Gastroesophageal sphincter (tissue), 4 donors: ENCODE measurements at regions not wholly inside any gene's neighbourhood (a gene's known extent, or its start where the extent isn't known, plus 50 kb on each side); places are given as distances from the start of the nearest gene placed in this dataset.

ENCODE experiments used
- ATAC-seq: fragments of 150-250 bp; one replicate; pipeline ENCODE4 v1.9.1; 2016; ENCODE audit warnings: mild to moderate bottlenecking, moderate library complexity
- H3K27ac ChIP-seq, 4 donors: fragments of 200-600 bp; sonication (generic) in 3 of 4; 1 replicate in 3 of 4; 2 replicates in 1 of 4; pipeline ENCODE4 v1.5.1; 2016 to 2019
- H3K27me3 ChIP-seq: fragments of 200-600 bp; sonication (generic); one replicate; pipeline ENCODE4 v1.5.1; 2019
- H3K36me3 ChIP-seq, 2 donors: fragments of 200-600 bp; sonication (generic); one replicate each; pipeline ENCODE4 v1.5.1; 2019; ENCODE audit warnings: control low read depth in 1 of 2
- H3K4me1 ChIP-seq, 3 donors: fragments of 200-600 bp; sonication (generic); 1 replicate in 2 of 3; 2 replicates in 1 of 3; pipeline ENCODE4 v1.5.1; 2016 to 2019; ENCODE audit warnings: control low read depth in 2 of 3
- H3K4me3 ChIP-seq, 2 donors: fragments of 200-600 bp; sonication (generic); one replicate each; pipeline ENCODE4 v1.5.1; 2019; ENCODE audit warnings: mild to moderate bottlenecking in 1 of 2, moderate library complexity in 1 of 2
- H3K9me3 ChIP-seq, 3 donors: fragments of 200-600 bp; sonication (generic); one replicate each; pipeline ENCODE4 v1.5.1; 2017 to 2019; ENCODE audit warnings: control low read depth in 2 of 3
- EP300 ChIP-seq: sonication (generic); formaldehyde crosslinking; IDR thresholded peaks from one replicate; pipeline ENCODE4 v1.6.1; 2017; ENCODE audit warnings: antibody characterized with exemption, mild to moderate bottlenecking
- POLR2A ChIP-seq, 2 donors: fragments of 450-650 bp; IDR thresholded peaks; one replicate each; pipeline ENCODE4 v1.6.1; 2017; ENCODE audit warnings: antibody characterized with exemption in 2 of 2, mild to moderate bottlenecking in 2 of 2, moderate library complexity in 1 of 2
- POLR2AphosphoS5 ChIP-seq: sonication (generic); formaldehyde crosslinking; IDR thresholded peaks from one replicate; pipeline ENCODE4 v1.6.1; 2017; ENCODE audit warnings: antibody characterized with exemption
- WGBS, 2 donors: methylation state at CpG; one replicate each; pipeline ENCODE4 v1.1.5; 2018; ENCODE audit warnings: low coverage in 1 of 2; 5-methylcytosine and 5-hydroxymethylcytosine counted together
- TF ChIP-seq, protein P1 (sequence below), 4 experiments: fragments of 200-600 bp in 2 of 4; fragments of 450-650 bp in 2 of 4; sonication (generic) in 1 of 4; IDR thresholded peaks; one replicate each; pipeline ENCODE4 v1.5.1; 2017 to 2019; ENCODE audit warnings: antibody characterized with exemption in 4 of 4, mild to moderate bottlenecking in 2 of 4, moderate library complexity in 2 of 4

DNA sequence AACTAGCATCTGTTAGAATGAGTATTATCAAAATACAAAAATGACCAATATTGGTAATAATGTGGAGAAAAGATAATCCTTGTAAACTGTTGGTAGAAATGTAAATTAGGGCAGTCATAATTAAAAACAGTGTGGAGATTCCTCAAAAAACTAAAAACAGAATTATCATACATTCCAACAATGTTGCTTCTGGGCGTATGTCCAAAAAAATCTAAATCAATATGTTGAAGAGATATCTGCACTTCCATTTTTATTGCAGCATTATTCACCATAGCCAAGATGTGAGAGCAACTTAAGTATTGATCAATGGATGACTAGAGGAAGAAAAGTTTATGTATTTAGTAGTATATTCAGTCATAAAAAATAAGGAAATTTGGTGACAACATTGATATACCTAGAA, 59.8 kb upstream of the OR9G4 start:
- ATAC-seq: no peak
- H3K4me3 ChIP-seq: no peak overlapping the region
- H3K4me1 ChIP-seq: no peaks in the 10 kb centered on the region
- no peaks in the 10 kb centered on the region for H3K9me3 ChIP-seq
- H3K27me3 ChIP-seq: no peaks in the 10 kb centered on the region
- no peaks in the 10 kb centered on the region for H3K36me3 ChIP-seq
- TF ChIP-seq POLR2AphosphoS5 (no peak), EP300 (no peak), POLR2A (IDR thresholded peaks at IDR 0.05) (no peak)
- TF ChIP-seq, protein P1, sequence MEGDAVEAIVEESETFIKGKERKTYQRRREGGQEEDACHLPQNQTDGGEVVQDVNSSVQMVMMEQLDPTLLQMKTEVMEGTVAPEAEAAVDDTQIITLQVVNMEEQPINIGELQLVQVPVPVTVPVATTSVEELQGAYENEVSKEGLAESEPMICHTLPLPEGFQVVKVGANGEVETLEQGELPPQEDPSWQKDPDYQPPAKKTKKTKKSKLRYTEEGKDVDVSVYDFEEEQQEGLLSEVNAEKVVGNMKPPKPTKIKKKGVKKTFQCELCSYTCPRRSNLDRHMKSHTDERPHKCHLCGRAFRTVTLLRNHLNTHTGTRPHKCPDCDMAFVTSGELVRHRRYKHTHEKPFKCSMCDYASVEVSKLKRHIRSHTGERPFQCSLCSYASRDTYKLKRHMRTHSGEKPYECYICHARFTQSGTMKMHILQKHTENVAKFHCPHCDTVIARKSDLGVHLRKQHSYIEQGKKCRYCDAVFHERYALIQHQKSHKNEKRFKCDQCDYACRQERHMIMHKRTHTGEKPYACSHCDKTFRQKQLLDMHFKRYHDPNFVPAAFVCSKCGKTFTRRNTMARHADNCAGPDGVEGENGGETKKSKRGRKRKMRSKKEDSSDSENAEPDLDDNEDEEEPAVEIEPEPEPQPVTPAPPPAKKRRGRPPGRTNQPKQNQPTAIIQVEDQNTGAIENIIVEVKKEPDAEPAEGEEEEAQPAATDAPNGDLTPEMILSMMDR (IDR thresholded peaks at IDR 0.05): no peak
- no peak overlapping the region for H3K27ac ChIP-seq
- WGBS, 2 donors: 71 to 87% methylated on average over 1 of the region's 1 CpG

DNA sequence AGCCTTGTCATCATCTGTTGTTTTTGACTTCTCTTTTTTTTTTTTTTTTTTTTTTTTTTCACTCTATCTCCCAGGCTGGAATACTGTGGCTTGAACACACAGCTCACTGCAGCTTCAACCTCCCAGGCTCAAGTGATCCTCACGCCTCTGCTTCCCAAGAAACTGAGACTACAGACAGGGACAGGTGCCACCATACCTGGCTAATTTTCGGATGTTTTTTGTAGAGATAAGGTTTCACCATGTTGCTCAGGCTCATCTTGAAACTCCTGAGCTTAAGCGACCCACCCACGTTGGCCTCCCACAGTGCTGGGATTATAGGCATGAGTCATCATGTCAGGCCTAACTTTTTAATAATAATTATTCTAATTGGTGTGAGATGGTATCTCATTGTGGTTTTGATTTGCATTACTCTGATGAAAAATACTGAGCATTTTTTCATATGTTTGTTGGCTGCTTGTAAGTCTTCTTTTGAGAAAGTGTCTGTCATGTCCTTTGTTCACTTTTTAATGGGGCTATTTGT, 51.3 kb upstream of the OR9G4 start:
- ATAC-seq: no peak
- H3K4me3 ChIP-seq: no peak overlapping the region
- no peak for TF ChIP-seq POLR2AphosphoS5
- TF ChIP-seq EP300: no peak
- no peak for TF ChIP-seq POLR2A (IDR thresholded peaks at IDR 0.05)
- TF ChIP-seq, protein P1 (IDR thresholded peaks at IDR 0.05): no peak
- H3K36me3 ChIP-seq: no peaks in the 10 kb centered on the region
- H3K27ac ChIP-seq: no peak overlapping the region
- no peaks in the 10 kb centered on the region for H3K4me1 ChIP-seq
- H3K9me3 ChIP-seq: no peaks in the 10 kb centered on the region
- H3K27me3 ChIP-seq: peaks cover 8% of the 10 kb centered on the region
- WGBS, 2 donors: 79 to 83% methylated on average over 3 to 4 of the region's 4 CpGs
